Hematopoietic multipotent progenitor cell treated with erythropoietin and hydrocortisone succinate and interleukin-3 and kit ligand, for 6 days (in vitro differentiated cells): ENCODE measurements at regions not wholly inside any gene's neighbourhood (a gene's known extent, or its start where the extent isn't known, plus 50 kb on each side); places are given as distances from the start of the nearest gene placed in this dataset.
"Not testable (repeated sequence)": the region's sequence is repeated elsewhere in the genome, so short reads cannot be mapped to it uniquely, and the experiment has no call there.

ENCODE experiments used
- DNase-seq: peaks from one replicate; pipeline ENCODE4 v3.0.0-alpha.2; 2015

- DNase-seq = no peak
Observed at GRCh38 chr2:239558661-239559060, 157.8 kb upstream of the HDAC4 start.

- peak; percentile 69 for DNase-seq
Observed at GRCh38 chr2:239557516-239557915, 156.7 kb upstream of the HDAC4 start.

DNA sequence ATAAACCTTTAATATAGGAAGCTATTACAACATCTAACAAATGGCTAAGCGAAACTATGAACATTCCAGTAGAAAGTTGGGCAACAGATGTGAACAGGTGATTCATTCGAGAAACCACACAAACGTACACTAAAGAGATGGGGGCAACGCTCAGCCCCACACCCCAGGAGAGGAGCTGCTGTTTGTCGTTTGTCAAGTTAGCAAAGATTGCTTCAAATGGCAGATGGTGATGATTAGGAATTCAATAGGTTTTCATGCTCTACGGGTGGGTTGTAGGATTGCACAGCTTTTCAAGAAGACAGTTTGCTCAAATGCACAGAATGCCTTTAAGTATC is 154.7 kb upstream of the HDAC4 start:
- DNase-seq = no peak

DNA sequence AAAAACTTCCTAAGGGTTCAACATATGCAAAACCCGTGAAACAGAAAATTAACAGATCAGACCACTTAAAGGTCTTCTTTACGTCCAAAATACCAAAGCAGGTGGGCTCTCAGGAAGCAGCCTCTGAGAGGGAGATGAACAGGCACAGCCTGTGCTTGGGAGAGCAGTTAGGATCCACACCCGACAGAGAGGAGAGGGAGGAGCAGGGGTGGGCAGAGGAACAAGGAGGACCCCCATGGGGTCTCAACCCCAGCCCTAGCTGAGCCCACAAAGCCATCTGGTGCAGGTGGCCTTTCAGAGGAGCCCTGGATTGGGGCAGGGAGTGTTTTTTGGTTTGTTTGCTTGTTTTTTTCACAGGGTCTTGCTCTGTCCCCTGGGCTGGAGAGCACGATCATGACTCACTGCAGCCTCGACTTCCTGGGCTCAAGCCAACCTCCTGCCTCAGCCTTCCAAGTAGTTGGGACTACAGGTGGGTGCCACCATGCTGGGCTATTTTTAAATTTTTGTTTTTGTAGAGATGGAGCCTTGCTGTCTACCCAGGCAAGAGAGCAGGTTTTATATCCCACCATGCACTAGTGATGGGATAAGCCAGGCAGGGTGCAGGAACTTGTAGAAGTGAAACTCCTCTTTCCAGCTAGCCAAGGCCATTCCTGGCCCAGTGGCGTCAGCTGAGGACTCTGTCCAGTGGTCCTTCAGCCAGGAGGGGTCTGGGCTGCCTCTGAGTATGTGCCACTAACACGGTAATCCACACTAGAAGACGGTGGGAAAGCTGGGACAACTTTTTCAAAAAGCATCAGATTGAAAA is 154.1 kb upstream of the HDAC4 start:
- DNase-seq = no peak

DNA sequence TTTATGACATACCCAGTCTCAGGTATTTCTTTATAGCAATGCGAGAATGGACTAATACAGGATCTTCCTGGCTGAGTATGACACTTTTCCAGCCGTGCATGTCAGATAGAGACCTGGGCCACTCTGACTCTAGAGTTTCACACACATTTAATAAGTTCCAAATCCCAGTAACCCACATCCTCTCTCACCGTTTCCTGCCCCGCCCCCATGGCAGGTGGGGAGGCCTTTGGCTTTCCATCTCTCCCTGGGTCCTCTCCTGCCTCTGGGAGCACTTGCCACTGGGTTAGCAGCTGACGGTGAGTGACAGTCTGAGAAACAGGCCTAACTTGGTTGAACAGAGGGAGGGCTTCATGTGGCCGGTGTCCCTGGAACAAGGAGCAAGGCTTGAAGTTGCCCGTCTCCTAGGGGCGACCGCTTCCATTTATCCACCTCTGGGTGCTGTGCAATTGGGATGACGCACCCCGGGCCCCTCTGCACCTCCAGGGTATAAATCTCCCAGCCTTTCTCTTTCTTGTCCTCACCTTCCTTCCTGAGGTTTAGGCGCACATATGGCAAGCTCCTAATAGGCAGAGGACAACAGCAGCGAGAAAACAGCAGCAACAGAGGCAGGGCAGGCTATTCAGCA is 152.7 kb upstream of the HDAC4 start:
- no peak for DNase-seq

DNA sequence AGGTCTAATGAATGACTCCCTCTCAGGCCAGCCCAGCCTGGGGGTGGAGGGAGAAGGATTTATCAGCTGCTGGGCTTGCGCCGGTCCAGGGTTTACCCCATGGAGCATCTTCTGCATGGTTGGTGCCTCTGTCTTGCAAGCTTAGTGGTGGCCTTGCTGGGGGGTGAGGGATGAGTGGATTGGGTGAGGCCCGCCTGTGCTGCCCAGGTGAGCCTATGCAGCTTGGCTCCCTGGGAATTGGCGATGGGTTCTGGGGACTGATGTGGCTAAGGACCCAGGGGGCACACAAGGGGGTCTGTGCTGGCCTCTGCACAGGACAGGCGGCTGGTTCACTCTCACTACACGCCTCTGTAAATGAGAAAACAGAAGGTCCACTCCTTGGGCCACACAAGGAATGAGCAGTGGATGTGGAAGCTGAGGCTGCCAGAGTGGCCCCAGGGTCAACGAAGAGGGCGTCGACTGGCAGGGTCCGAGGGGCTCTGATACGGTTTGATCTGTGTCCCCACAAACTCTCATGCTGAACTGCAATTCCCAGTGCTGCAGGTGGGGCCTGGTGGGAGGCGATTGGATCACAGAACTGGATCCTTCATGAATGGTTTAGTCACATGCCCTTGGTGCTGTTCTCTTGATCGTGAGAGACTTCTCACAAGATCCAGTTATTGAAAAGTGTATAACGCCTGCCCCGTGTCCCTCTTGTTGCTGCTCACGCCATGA is 151.6 kb upstream of the HDAC4 start:
- DNase-seq = no peak

- no peak for DNase-seq
Observed at GRCh38 chr2:239551206-239551605, 150.4 kb upstream of the HDAC4 start.

- DNase-seq = no peak
Observed at GRCh38 chr2:239550357-239550756, 149.5 kb upstream of the HDAC4 start.

DNA sequence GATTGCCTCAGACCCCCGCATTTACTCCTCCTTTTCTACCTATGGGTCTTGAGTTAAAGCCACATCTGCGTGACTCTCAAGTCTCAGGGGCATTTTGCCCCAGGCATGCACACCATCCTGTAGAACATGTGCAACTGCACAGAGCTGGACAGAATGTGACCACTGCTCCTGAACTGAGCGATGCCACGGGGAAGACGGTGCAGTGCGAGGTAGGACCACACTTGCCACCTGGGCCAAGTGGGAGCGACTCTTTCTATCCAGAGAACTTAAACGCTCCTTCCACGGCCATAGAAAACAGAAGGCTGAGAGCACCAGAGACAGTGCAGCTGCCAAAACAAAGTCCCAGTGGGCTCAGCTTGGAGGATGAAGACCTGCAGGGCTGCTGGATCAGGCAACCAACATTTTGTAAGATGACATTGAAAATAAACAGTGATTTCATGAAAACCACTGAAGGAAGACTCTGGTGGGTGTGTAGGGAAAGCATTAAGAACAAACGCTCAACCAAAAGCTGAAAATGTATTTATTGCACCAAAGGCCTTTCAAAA is 149.0 kb upstream of the HDAC4 start:
- no peak for DNase-seq

DNA sequence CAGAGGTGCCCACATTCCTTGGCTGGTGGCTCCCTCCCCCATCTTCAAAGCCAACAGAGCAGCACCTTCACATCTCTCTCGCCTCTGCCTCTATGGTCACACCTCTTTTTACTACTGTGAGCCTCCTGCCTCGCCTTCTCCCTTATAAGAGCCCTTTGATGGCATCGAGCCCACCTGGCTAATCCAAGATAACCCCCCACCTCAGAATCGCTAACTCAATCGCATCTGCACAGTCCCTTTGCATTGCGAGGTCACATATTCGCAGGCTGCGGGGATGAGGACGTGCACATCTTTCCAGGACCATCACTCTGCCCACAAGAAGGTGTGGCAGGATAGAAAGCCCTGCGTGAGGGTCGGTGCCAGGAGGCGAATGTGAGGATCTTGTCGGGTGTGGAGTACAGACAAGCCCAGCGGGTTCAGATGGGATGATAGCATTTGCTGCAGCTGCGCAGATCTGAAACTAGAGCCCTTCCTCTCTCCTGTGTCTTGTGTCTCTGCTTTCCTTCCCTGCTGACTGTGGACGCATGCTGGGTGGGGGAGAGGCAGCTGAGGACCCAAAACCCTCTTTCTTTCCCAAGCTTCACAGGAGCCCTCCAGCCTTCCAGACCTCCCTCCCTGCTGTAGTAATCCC is 148.3 kb upstream of the HDAC4 start:
- no peak for DNase-seq

GRCh38 chr2:239548451-239548871 is 147.6 kb upstream of the HDAC4 start:
- DNase-seq = no peak

DNA sequence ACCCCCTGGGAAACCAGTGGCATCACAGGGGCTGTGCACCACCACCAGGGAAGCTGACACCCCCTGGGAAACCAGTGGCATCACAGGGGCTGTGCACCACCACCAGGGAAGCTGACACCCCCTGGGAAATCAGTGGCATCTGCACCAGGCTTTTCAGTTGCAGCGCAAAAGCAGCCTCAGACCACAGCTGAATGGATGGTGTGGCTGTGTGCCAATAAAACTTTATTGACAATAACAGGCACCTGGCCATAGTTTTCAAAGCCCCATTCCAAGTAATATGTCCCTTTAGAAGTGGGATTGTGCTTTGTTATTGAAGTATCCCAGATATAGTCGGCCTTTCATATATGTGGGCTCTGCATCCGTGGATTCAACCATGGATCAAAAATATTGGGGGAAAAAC is 146.3 kb upstream of the HDAC4 start:
- DNase-seq = not testable (repeated sequence)

DNA sequence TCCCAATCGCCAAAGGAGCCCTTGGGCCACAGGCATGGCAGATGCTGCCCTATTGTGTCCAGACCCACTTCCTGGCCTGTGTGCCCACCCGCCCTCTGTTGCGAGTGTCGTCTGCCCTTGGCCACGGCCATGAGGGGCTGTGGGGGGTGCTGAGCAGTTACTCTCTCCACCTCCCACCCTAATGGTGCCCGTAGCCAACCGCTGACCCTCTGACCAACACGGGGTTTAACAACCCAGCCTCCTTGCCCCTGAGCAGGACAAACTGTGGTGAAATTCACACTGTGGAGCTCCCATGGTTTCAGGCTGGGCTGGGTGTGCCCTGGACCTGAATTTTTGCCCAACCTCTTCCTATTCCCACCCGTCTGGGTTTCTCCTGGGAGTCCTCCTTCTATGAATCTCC is 145.7 kb upstream of the HDAC4 start:
- no peak for DNase-seq

- DNase-seq = no peak
Observed at GRCh38 chr2:239545741-239546392, 145.0 kb upstream of the HDAC4 start.

GRCh38 chr2:239544918-239545465 is 144.2 kb upstream of the HDAC4 start:
- DNase-seq = no peak

DNA sequence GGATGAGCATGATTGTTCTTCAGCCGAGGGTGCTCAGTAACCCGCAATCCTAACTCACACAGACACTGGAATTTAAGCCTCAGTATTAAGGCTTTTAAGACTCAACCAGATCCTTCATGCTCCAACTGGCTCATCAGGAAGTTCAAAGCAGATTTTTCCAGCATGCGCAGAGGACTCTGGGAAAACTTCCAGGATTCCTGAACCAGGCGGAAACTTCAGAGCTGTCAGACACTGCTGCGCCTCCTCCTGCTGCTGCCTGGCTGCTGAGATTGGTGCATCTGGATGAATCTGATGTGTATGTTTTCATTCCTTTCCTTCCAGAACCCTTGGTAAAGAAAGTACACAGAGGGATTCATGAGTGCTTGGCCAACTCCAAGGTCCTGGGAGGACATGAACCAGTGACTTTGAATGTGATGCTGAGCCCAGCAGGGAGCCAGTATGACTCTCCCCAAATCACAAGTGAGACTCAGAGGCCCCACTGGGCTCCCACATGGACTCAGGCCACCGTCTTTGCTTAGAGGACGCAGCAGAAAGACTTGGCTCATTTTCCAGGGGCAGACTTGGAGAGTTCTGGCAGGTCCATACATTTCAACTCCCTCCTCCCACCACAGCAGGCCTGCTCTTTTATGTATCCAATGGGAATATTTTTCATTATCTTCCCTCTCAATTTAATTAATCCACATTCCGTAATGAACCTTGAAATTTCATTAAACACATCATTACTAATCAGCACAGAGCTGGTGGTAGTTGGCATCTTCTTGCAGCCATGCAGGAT is 143.5 kb upstream of the HDAC4 start:
- no peak for DNase-seq

DNA sequence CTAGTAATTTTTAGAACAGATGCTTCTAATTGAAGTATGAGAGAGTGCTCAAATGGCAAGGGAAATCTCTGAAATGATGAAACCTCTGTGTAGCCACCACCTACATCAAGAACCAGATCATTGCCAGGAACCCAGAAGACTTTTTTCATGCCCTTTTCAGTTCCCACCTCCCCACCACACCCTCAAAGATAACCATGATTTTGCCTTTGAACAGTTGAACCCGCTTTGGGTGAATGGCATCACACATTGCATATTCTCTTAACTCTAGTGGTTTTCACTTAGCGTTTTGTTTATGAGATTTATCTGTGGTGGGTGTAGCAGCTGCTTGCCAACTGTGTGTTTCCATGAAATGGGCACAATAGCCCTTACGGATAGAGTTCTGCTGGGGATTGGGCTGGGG is 142.9 kb upstream of the HDAC4 start:
- DNase-seq = no peak

DNA sequence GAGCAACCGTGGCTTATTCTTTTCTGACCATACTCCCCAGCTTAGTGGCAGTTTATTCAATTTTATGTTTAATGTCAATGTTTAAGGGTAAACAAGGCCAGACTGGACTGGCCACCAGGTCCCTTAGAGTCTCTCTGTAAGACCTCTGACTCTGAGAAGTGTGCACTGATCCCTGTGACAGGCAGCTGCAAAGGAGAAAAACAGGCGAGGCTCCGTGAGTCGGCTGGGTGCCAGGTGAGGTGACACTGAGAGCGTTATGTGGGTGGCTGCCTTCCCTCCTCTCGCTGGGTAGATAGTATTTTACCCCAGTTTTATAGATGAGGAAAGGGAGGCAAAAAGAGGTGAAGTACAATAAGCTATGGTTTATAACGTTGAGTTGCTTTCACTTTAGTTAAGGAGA is 139.4 kb upstream of the HDAC4 start:
- DNase-seq = no peak

DNA sequence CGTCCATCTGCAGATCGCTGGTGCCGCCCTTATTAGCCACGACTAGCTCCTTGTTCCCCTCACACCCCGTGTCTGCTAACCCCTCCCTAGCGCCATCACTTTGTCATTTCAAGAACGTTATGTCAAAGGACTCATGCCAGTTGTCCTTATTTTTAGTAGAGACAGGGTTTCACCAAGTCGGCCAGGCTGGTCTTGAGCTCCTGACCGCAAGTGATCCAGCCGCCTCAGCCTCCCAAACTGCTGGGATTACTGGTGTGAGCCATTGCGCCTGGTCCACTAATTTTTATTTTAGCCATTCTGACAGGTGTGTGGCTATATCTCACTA is 138.9 kb upstream of the HDAC4 start:
- DNase-seq = no peak

GRCh38 chr2:239539083-239539775 is 138.4 kb upstream of the HDAC4 start:
- DNase-seq = no peak

GRCh38 chr2:239538357-239539052 is 137.7 kb upstream of the HDAC4 start:
- no peak for DNase-seq
